ENCODE measurements at regions not wholly inside any gene's neighbourhood (a gene's known extent, or its start where the extent isn't known, plus 50 kb on each side); places are given as distances from the start of the nearest gene placed in this dataset.
"Not testable (repeated sequence)": the region's sequence is repeated elsewhere in the genome, so short reads cannot be mapped to it uniquely, and the experiment has no call there.

DNA sequence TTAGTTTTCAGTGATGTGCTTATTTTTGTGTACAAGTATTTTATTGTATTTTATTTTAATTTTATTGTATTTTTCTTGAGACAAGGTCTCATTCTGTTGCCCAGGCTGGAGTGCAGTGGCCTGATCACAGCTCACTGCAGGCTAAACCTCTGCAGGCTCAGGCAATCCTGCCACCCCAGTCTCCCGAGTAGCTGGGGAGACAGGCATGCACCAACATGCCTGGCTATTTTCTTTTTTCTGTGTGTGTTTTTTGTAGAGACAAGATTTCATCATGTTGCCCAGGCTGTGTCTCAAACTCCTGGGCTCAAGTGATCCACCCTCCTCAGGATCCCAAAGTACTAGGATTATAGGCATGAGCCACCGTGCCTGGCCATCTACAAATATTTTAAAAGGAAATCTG is 146.3 kb downstream of the MANEA start:
- DNase-seq (ENCODE audit: low spot score): no peak
- TF ChIP-seq, protein P1, sequence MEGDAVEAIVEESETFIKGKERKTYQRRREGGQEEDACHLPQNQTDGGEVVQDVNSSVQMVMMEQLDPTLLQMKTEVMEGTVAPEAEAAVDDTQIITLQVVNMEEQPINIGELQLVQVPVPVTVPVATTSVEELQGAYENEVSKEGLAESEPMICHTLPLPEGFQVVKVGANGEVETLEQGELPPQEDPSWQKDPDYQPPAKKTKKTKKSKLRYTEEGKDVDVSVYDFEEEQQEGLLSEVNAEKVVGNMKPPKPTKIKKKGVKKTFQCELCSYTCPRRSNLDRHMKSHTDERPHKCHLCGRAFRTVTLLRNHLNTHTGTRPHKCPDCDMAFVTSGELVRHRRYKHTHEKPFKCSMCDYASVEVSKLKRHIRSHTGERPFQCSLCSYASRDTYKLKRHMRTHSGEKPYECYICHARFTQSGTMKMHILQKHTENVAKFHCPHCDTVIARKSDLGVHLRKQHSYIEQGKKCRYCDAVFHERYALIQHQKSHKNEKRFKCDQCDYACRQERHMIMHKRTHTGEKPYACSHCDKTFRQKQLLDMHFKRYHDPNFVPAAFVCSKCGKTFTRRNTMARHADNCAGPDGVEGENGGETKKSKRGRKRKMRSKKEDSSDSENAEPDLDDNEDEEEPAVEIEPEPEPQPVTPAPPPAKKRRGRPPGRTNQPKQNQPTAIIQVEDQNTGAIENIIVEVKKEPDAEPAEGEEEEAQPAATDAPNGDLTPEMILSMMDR (IDR thresholded peaks at IDR 0.05; ENCODE audit: extremely low read depth, insufficient read depth, missing control alignments): no peak
- in situ Hi-C loops (cut with MboI; ENCODE audit: low pct_unique_long_range_greater_than_20kb, low sequenced_read_pairs, unreplicated experiment): no loop called here

DNA sequence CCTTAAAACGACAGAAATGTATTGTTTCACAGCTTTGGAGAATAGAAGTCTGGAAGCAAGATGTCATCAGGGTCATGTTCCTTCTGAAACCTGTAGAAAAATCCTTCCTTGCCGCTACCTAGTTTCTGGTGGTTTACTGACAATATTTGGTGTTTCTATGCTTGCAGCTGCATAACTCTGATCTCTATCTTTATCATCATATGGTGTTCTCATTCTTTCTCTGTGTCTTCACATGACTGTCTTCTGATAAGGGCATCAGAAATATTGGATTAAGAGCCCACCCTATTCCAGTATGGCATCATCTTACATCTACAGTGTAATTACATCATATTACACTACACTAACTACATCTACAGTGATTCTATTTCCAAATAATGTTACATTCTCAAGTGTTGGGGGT is 148.0 kb downstream of the MANEA start:
- TF ChIP-seq, protein P1 (IDR thresholded peaks at IDR 0.05; ENCODE audit: extremely low read depth, insufficient read depth, missing control alignments): no peak
- DNase-seq (ENCODE audit: low spot score): no peak
- in situ Hi-C loops (cut with MboI; ENCODE audit: low pct_unique_long_range_greater_than_20kb, low sequenced_read_pairs, unreplicated experiment): no loop called here

DNA sequence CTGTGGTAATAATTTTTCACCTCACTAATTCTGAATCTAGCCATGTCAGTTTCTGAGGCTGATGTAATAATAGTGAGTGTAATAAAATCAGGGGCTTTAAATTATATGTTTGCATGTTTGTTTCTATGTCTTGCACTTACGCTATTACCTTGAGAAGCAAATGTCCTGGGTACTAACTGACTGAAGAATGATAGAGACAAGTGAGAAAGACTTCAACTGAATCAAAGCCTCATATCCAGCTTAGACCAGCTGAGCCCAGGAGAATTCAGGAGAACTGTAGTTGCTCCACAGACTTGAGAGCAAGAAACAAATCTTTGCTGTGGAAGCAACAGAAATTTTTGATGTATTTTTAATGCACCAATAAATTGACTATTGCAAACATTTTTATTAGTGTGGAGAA is 162.8 kb downstream of the MANEA start:
- no peak for DNase-seq (ENCODE audit: low spot score)
- in situ Hi-C loops (cut with MboI; ENCODE audit: low pct_unique_long_range_greater_than_20kb, low sequenced_read_pairs, unreplicated experiment): no loop called here
- TF ChIP-seq, protein P1 (IDR thresholded peaks at IDR 0.05; ENCODE audit: extremely low read depth, insufficient read depth, missing control alignments): no peak

DNA sequence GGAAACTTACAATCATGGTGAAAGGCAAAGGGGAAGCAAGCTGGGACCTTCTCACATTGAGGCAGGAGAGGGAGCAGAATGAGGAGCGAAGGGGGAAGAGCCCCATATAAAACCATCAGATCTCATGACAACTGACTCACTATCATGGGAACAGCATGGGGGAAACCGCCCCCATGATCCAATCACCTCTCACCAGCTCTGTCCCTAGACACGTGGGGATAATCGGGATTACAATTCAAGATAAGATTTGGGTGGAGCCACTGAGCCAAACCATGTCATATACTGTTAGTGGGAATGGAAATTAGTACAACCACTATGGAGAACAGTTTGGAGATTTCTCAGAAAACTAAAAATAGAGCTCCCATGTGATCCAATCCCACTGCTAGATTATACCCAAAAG is 163.7 kb downstream of the MANEA start:
- in situ Hi-C loops (cut with MboI; ENCODE audit: low pct_unique_long_range_greater_than_20kb, low sequenced_read_pairs, unreplicated experiment): no loop called here

DNA sequence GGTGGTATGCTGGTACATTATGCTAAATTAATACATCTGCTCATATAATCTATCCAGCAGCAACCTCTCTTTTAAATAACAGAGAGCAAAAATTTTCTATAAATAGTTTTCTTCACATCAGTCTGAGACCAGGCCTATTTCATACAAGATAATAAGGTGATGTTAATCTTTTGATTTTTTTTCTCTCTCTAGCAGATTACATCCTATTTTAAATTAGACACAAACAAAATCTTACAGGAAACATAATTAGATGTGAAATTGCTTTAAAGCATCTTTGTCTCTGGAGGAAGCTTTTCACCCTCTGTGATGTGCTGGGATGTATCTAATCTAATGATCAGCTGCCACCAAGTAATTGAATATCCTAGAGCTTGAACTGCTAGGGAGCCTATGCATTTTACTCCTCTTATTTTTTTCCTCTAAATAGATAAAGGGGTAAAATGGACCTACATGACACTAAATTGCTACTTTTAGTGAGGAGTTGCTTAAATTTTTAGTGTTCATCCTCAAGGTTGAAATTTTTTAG is 165.5 kb downstream of the MANEA start:
- in situ Hi-C loops (cut with MboI; ENCODE audit: low pct_unique_long_range_greater_than_20kb, low sequenced_read_pairs, unreplicated experiment): no loop called here
- no peak for DNase-seq (ENCODE audit: low spot score)
- TF ChIP-seq, protein P1 (IDR thresholded peaks at IDR 0.05; ENCODE audit: extremely low read depth, insufficient read depth, missing control alignments): no peak

More for the DNA sequence above, 163.7 kb downstream of the MANEA start:
- no peak for DNase-seq (ENCODE audit: low spot score)
- TF ChIP-seq, protein P1 (IDR thresholded peaks at IDR 0.05; ENCODE audit: extremely low read depth, insufficient read depth, missing control alignments): no peak

DNA sequence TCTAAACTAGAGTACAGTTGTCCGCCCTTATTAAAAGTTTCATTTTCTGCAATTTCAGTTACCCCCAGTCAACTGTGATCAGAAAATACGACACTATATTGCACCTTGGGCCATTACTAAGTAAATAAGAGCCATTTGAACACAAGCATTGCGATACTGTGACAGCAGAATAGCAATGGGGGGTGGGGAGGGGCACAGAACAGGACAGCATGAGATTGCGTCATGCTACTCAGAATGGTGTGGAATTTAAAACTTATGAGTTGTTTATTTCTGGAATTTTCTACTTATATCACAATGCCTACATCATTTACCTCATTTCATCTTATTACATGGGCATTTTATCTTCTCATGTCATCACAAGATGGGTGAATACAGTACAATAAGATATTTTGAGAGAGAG is 166.3 kb downstream of the MANEA start:
- TF ChIP-seq, protein P1 (IDR thresholded peaks at IDR 0.05; ENCODE audit: extremely low read depth, insufficient read depth, missing control alignments): no peak
- in situ Hi-C loops (cut with MboI; ENCODE audit: low pct_unique_long_range_greater_than_20kb, low sequenced_read_pairs, unreplicated experiment): no loop called here
- DNase-seq (ENCODE audit: low spot score): no peak

DNA sequence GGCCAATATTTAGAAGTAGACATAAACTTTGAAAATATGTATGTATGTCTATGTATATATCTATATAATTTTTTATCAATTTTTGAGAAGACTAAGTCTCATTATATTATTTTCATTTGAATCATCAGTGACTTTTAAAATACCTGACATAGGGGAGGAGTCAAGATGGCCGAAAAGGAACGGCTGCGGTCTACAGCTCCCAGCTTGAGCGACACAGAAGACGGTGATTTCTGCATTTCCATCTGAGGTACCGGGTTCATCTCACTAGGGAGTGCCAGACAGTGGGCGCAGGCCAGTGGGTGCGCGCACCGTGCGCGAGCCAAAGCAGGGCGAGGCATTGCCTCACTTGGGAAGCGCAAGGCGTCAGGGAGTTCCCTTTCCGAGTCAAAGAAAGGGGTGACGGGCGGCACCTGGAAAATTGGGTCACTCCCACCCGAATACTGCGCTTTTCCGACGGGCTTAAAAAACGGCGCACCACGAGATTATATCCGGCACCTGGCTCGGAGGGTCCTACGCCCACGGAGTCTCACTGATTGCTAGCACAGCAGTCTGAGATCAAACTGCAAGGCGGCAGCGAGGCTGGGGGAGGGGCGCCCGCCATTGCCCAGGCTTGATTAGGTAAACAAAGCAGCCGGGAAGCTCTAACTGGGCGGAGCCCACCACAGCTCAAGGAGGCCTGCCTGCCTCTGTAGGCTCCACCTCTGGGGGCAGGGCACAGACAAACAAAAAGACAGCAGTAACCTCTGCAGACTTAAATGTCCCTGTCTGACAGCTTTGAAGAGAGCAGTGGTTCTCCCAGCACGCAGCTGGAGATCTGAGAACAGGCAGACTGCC is 181.1 kb downstream of the MANEA start:
- not testable (repeated sequence) for DNase-seq (ENCODE audit: low spot score)

More for the DNA sequence above, 181.1 kb downstream of the MANEA start:
- in situ Hi-C loops (cut with MboI; ENCODE audit: low pct_unique_long_range_greater_than_20kb, low sequenced_read_pairs, unreplicated experiment): not testable (repeated sequence)
